Hepatic stellate cell (primary cell): ENCODE measurements at regions not wholly inside any gene's neighbourhood (a gene's known extent, or its start where the extent isn't known, plus 50 kb on each side); places are given as distances from the start of the nearest gene placed in this dataset.
"Not testable (repeated sequence)": the region's sequence is repeated elsewhere in the genome, so short reads cannot be mapped to it uniquely, and the experiment has no call there.

Experiments
- DNase-seq: peaks from one replicate; pipeline ENCODE4 v3.0.0; 2011; ENCODE audit warnings: low spot score

DNA sequence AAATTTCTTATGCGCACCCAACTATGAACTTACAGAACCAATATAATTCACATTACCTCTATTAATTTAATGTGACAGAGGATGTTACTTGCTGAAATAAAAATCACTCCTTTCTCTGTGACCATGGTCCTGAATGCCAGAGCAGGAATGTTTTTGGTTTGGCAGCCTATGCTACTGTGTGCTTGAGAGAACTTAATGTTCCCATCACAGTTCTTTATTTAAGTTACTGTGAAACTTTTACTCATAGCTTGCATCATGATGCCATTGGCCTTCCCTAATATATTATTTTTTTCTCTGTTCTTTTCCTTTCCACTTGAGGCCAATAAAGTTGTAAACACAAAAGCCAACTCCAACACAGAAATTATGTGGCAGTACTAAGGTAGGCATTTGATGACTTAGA is 142.2 kb downstream of the FAM76B start:
- no peak for DNase-seq

DNA sequence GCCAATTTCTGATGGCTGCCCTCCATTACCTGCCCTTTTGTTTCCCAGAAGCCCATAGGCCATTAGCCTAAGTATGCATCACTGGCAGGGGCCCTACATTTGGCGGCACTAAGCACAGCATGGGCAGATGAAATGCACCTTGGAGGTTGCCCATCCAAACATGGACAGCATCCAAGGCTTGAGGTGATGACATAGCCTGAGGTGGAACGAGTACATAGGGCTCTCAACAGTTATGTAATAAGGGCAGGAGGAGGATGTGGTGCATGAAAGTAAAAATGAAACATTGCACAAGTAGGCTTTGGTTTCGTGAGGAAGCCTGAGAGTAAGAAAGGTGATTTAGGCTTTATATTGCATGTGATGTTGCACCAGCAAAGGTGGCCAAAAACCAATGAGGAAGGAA is 148.1 kb downstream of the FAM76B start:
- DNase-seq: no peak

GRCh38 chr11:95638501-95638900 is 151.1 kb downstream of the FAM76B start:
- no peak for DNase-seq

DNA sequence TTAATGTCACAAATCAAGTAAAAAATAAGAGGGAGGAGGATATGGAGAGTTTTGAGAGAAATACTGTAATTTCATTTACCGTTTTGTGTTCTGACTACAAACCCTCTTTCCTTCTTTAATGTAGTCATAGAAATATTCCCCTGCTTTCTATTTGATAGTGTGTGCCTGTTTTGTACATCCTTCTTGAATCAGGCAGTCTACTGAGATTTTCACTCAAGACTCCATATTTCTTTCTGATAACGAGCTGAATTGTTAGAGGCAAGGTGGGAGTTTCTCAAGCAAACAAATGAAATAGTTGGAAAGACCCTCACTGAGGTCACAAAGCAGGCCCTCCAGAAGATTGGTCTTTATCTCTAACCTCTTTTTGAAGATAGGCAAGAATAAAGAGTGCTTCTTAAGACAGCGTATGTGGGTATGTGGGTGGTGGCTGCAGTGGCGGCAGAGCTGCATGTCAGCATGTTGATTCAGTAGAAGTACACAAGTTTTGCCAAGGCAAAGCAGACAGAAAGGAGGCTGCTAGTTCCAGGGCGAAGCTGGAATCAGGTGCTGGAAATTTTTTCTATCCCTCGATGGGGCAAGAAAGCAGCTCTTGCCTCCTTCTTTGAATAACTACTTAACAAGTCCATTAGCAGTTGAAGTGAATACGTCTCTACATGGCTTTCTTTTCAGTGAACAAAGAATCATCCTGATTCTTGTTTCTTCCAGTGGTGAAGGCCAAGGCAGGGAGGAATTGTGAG is 164.2 kb downstream of the FAM76B start:
- no peak for DNase-seq

- DNase-seq: no peak
Measured at GRCh38 chr11:95616256-95616804, 173.3 kb downstream of the FAM76B start.

- DNase-seq: no peak
Measured at GRCh38 chr11:95611827-95612226, 177.8 kb downstream of the FAM76B start.

GRCh38 chr11:95610185-95610584 is 179.4 kb downstream of the FAM76B start:
- not testable (repeated sequence) for DNase-seq

- no peak for DNase-seq
Measured at GRCh38 chr11:95608093-95608492, 181.5 kb downstream of the FAM76B start.

GRCh38 chr11:95606824-95607223 is 182.8 kb downstream of the FAM76B start:
- no peak for DNase-seq

DNA sequence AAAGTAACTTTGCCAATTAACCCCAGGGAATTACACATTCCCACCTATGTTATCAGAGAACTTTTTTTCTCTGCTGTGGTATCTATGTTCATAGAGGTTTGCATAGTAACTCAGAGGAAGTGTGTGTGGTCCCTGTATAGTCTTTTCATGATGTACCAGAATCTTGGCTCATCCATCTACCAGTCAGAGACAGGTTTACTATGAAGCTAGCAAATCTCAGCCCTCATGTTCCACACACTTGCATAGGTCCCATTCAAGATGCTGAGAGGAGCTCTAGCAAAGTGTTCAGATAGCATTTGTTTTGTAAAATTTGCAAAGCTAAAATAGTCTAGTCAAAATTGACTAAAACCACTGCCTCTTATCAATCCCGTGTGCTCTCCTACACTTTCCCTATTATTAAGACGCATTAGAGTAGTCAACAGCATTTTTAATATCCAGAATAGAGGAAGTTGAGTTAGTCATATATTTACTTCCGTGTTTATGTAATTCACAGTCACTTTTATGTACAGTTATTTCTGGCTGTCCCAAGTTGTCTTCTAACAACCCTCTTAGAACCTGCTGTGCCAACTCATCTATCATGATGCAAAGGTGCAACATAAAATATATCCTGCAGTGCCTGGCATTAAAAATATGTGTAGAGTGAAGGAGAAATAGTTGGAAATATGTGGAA is 184.2 kb downstream of the FAM76B start:
- DNase-seq: no peak

DNA sequence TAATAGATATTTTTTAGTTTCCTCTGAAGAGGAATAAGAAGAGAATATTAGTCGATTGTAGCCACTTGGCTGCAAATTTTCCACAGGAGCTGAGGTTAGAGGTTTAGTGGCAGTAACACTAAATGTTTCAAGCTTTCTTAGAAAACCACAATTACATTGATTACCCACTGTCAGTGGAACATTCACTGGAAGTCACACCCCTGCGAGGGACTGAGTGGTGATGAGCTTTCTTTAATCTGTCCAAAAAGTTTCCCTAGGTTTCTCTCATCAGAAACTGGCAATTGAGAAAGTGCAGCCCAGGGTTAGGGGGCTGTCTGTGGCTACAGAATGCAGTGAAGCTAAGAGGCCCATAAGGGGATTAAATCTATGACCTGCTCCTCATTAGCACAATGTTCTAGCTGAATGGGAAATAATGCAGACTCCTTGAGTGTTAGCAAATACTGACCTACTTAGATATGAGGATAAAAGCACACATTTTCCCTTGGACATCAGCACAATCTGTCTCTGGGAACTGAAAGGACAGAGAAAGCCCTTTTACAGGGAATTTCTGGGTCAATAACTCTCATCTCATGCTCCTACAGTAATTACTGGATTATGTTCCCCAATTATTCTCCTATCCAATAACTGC is 189.5 kb downstream of the FAM76B start:
- no peak for DNase-seq

DNA sequence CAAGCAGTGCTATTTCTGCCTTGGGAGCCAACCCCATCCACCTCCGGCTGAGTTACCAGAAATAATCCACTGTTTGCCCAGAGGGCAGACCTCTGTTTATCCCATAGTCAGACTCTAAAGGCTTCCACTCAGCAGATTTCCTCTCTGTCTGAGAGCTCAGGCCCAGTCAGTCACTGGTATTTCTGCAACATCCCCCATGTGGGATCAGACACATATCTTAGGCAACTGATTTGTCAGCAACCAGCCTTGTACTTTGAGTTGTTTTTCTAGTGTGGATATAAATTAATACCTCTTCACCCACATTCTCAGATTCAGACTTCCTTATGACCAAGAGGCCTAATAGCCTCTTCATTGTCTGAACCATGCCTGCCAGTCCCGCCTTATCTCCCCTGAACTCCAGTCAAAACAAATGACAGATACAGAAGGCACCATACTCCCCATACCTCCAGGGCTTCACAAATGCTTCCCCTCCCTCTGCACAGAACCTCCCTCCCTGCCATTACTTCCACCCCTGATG is 193.6 kb downstream of the FAM76B start:
- DNase-seq: no peak

DNA sequence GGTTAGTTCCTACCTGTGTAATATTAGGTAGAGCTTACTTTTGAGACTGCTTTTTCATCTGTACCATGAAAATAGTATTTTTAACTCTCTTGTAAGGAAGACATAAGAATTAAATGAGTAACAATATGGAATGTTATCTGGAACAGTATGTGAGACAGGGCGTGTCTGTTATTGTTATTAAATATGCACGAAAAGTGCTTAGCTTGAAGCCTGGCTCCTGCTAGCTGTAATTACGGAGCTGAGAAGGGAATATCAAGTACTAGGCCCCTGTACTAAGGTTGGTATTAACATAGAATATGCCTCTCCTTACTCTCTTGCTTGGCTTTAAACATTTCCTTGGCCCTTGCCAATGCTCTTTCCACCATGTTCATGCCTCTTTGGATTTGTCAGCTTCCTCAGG is 194.0 kb downstream of the FAM76B start:
- DNase-seq: no peak

GRCh38 chr11:95593111-95593510 is 196.5 kb downstream of the FAM76B start:
- DNase-seq: no peak

DNA sequence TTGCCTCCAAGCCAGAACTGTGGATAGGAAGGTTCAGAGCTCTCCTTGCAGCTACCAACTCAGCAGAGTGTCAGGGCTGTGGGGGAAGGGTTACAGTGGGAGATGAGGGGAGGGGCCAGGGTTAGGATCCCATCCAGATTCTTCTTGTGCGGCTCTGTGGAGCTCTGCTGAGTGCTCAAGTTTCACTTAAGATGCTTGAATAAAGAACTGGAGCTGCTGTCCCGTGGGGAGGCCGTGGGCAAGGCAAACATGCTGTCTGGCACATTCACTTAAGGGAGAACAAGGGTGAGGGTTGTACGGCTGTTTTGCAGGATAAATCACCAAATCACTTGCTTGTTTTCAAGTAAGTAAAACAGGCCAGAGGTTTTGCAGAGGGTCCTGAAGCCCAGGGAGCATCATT is 197.1 kb downstream of the FAM76B start:
- no peak for DNase-seq

DNA sequence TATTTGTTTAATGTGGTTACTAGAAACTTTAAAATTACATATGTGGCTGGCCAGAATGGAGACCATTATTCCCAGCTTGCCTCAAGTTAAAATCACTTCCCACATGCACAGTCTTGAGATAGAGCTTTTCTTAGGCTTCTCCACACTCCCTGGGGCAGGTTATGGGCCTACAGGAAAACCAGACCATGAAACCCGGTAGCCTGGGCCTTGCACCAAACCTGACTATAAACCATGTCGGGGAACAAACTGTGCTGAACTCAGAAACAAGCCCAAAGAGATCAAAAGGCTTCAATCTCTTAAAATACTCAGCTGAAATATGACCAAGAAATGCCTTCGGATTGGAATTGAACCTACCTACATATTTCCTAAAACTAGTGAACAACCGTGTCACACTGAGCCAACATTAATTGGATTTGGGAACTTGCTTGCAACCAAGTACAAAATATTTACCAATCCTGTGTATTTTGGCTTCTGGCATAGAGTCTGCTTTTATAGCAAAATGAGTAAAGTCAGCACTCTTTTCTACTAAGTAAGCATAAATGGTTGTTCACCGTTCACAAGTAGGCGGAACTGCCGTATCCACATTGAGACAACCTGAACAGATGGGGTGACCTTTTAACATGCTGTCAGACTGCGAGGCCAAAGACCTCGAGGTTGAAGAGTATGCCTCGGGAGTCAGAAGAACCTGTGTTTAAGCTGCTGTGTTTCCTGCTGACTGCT is 199.5 kb downstream of the FAM76B start:
- no peak for DNase-seq

- no peak for DNase-seq
Measured at GRCh38 chr11:95588821-95589220, 200.8 kb downstream of the FAM76B start.

DNA sequence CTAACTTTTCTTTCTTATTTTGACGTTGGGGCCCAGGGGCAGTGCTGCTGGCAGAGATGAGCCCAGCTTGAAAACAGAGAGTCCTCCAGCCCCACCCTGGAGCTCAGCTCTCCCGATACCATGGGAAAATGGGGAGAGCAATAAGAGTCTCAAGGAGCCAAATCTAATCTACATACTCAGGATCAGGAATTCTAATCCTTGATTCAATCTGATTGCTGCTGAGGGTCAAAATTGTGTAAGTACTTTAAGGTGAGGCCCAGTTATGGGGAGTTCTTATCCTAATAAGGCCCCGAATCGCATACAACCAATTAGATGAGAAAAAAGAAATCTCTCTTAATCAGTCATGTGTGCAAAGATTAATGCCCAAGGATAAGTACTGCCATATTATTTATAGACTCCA is 202.9 kb downstream of the FAM76B start:
- no peak for DNase-seq

GRCh38 chr11:95586155-95586554 is 203.4 kb downstream of the FAM76B start:
- DNase-seq: no peak

DNA sequence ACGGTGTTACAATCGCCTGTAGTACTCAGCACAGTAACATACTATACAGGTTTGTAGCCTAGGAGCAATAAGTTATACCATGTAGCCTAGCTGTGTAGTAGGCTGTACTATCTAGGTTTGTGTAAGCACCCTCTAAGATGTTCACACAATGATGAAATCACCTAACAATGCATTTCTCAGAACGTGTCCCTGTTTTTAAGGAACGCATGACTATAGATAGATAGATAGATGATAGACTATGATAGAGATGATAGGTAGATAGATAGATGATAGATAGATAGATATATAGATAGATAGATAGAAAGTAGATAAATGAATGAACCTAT is 203.9 kb downstream of the FAM76B start:
- no peak for DNase-seq

DNA sequence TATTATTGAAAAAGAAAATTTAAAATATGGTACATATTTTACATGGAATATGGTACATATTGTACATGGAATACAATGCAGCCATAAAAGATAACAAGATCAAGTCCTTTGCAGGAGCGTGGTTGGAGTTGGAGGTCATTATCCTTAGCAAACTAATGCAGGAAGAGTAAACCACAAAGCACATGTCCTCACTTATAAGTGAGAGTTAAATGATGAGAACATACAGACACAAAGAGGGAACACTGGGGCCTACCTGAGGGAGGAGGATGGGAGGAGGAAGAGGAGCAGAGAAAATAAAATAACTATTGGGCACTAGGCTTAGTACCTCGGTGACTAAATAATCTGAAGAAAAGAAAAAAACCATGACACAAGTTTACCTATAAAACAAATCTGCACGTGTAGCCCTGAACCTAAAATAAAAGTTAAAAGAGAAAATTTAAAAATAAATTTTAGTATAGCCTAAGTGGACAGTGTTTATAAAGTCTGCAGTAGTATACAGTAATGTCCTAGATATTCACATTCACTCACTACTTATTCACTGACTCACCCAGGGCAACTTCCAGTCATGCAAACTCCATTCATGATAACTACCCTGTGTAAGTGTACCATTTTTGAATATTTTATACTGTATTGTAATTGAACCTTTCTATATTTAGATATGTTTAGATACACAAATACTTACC is 204.4 kb downstream of the FAM76B start:
- no peak for DNase-seq

DNA sequence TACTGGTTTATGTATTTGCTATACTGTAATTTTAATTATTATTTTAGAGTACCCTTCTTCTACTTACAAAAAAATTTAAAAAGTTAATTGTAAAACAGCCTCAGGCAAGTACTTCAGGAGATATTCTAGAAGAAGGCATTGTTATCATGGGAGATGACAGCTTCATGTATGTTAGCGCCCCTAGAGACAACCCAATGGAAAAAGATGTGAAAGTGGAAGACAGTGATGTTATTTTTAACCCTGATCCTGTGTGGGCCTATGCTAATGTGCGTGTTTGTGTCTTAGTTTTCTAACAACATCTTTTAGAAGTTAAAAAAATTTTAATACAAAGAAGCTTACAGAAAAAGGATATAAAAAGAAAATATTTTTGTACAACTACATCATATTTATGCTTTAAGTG is 205.0 kb downstream of the FAM76B start:
- no peak for DNase-seq
